GM12878 (cell line): ENCODE measurements at regions not wholly inside any gene's neighbourhood (a gene's known extent, or its start where the extent isn't known, plus 50 kb on each side); places are given as distances from the start of the nearest gene placed in this dataset.

ENCODE experiments used
- ATAC-seq: fragments of 200-7000 bp; cut with Tn5 transposase; 3 replicates; pipeline ENCODE4 v1.9.1; 2020; ENCODE audit warnings: mild to moderate bottlenecking, moderate library complexity
- BruUV-seq: library from RNA; stranded (reverse); fragments of 400-500 nt; replicated peaks from 2 replicates; lab custom pipeline; 2021; lab: Mats Ljungman, UMichigan
- CTCF ChIA-PET: fragments of 300-600 bp; sonication (Branson Sonifier 250); formaldehyde crosslinking; extraction: SDS; loops from one replicate; lab custom pipeline; 2021; ENCODE audit warnings: inconsistent platforms; lab: Yijun Ruan, JAX
- POLR2A ChIA-PET: fragments of 350-600 bp; formaldehyde crosslinking; extraction: SDS; loops from one replicate; lab custom pipeline; 2021; ENCODE audit warnings: inconsistent platforms; lab: Charles Lee
- RAD21 ChIA-PET: fragments of 300-600 bp; sonication (Branson Sonifier 250); formaldehyde crosslinking; loops from one replicate; lab custom pipeline; 2023; ENCODE audit warnings: antibody characterized with exemption; ENCODE audit not compliant: unreplicated experiment; lab: Charles Lee
- SMC1A ChIA-PET: fragments of 300-600 bp; sonication (Branson Sonifier 250); formaldehyde crosslinking; loops from one replicate; lab custom pipeline; 2023; ENCODE audit not compliant: unreplicated experiment, uncharacterized antibody; lab: Charles Lee
- DNase-seq: peaks from one replicate; pipeline ENCODE4 v3.0.0-alpha.2; 2011; ENCODE audit warnings: low read depth, low spot score
- FAIRE-seq: peaks from 3 replicates; lab custom pipeline; 2011; peaks lifted over from hg19 to GRCh38; lab: Jason Lieb, UNC
- H2AFZ ChIP-seq: 2 replicates; pipeline ENCODE4 v1.6.0; 2011; ENCODE audit warnings: low read depth, low read length, control low read depth; ENCODE audit not compliant: control insufficient read depth
- H3K27ac ChIP-seq: 2 replicates; pipeline ENCODE4 v1.5.1; 2011; ENCODE audit warnings: control low read depth; ENCODE audit not compliant: control insufficient read depth, insufficient read depth
- H3K27me3 ChIP-seq, 2 experiments: replicated peaks in 1 of 2; 2 replicates each; pipeline versions ENCODE4 v1.6.0 to v1.6.1; 2011; ENCODE audit warnings: low read length in 1 of 2; ENCODE audit not compliant: control insufficient read depth in 2 of 2, insufficient read depth in 2 of 2
- H3K36me3 ChIP-seq, 2 experiments: 2 replicates each; pipeline ENCODE4 v1.5.1; 2011; ENCODE audit warnings: low read length in 1 of 2; ENCODE audit not compliant: control insufficient read depth in 2 of 2, insufficient read depth in 2 of 2
- H3K4me1 ChIP-seq: 2 replicates; pipeline ENCODE4 v1.6.1; 2011; ENCODE audit warnings: mild to moderate bottlenecking, low read length, moderate library complexity, mixed read lengths; ENCODE audit not compliant: control insufficient read depth, insufficient read depth
- H3K4me2 ChIP-seq: 2 replicates; pipeline ENCODE4 v1.6.0; 2011; ENCODE audit warnings: control low read depth; ENCODE audit not compliant: control insufficient read depth, insufficient read depth
- H3K4me3 ChIP-seq: fragments of 200-600 bp; sonication (generic); 2 replicates; pipeline ENCODE4 v1.5.1; 2016
- H3K79me2 ChIP-seq: 2 replicates; pipeline ENCODE4 v1.6.0; 2011; ENCODE audit warnings: low read length; ENCODE audit not compliant: control insufficient read depth, insufficient read depth
- H3K9ac ChIP-seq: 2 replicates; pipeline ENCODE4 v1.8.0; 2011; ENCODE audit warnings: low read length, control low read depth, mixed read lengths; ENCODE audit not compliant: control insufficient read depth, insufficient read depth
- H3K9me3 ChIP-seq: replicated peaks from 3 replicates; pipeline ENCODE4 v1.5.1; 2011; ENCODE audit warnings: mild to moderate bottlenecking, low read length; ENCODE audit not compliant: control insufficient read depth, insufficient read depth
- H4K20me1 ChIP-seq: 2 replicates; pipeline ENCODE4 v1.6.0; 2011; ENCODE audit not compliant: control insufficient read depth, insufficient read depth
- BACH1 ChIP-seq: fragments of 450-650 bp; IDR thresholded peaks from 2 replicates; pipeline ENCODE4 v1.6.1; 2017; ENCODE audit warnings: mild to moderate bottlenecking, borderline replicate concordance
- FOXK2 ChIP-seq: fragments of 450-650 bp; IDR thresholded peaks from 2 replicates; pipeline ENCODE4 v1.6.1; 2017; ENCODE audit warnings: mild to moderate bottlenecking, moderate library complexity
- IRF5 ChIP-seq: fragments of 450-650 bp; IDR thresholded peaks from 2 replicates; pipeline ENCODE4 v1.6.1; 2017; ENCODE audit warnings: borderline replicate concordance
- MYC ChIP-seq: IDR thresholded peaks from 2 replicates; pipeline ENCODE4 v1.6.1; 2011; ENCODE audit warnings: mild to moderate bottlenecking, low read length, moderate library complexity, inconsistent platforms; ENCODE audit not compliant: insufficient read depth, insufficient replicate concordance, insufficient read length, severe bottlenecking
- NFIC ChIP-seq: IDR thresholded peaks from 2 replicates; pipeline ENCODE4 v1.6.1; 2012; ENCODE audit warnings: low read depth, mild to moderate bottlenecking, inconsistent platforms, low read length, moderate library complexity
- NRF1 ChIP-seq: conservative IDR thresholded peaks from 2 replicates; pipeline ENCODE4 v1.6.1; 2011; ENCODE audit warnings: mild to moderate bottlenecking, low read depth, low read length, improper control_type of control experiment
- POLR2A ChIP-seq: IDR thresholded peaks from 2 replicates; pipeline ENCODE4 v1.6.1; 2011; ENCODE audit warnings: low read depth, mild to moderate bottlenecking, low read length
- RAD51 ChIP-seq: fragments of 450-650 bp; IDR thresholded peaks from 2 replicates; pipeline ENCODE4 v1.6.1; 2016; ENCODE audit warnings: moderate library complexity, mild to moderate bottlenecking, inconsistent platforms
- SREBF1 ChIP-seq: IDR thresholded peaks from 2 replicates; pipeline ENCODE4 v1.6.1; 2012; ENCODE audit warnings: mild to moderate bottlenecking, low read length
- TAF1 ChIP-seq: IDR thresholded peaks from 2 replicates; pipeline ENCODE4 v1.6.1; 2011; ENCODE audit warnings: mild to moderate bottlenecking, low read depth, low read length, borderline replicate concordance
- ZBTB40 ChIP-seq: fragments of 450-650 bp; IDR thresholded peaks from 2 replicates; pipeline ENCODE4 v1.6.1; 2016; ENCODE audit warnings: mild to moderate bottlenecking, moderate library complexity, borderline replicate concordance
- WGBS: methylation state at CpG from one replicate; pipeline ENCODE4 v1.1.6; 2016; ENCODE audit warnings: low lambda C conversion rate; ENCODE audit not compliant: insufficient replicate concordance, insufficient coverage; ENCODE audit errors: missing lambda C conversion rate; 5-methylcytosine and 5-hydroxymethylcytosine counted together
- in situ Hi-C: fragments of 300-500 bp; cut with MboI; formaldehyde crosslinking; loops from 9 replicates; pipeline ENCODE4 v1.14.3; 2018; ENCODE audit warnings: mixed read lengths
- intact Hi-C: fragments of 100-400 bp; cut with micrococcal nuclease; formaldehyde crosslinking; loops from one replicate; pipeline ENCODE4 v1.14.2; 2022; ENCODE audit not compliant: unreplicated experiment
- TF ChIP-seq, protein P1 (sequence below): fragments of 450-650 bp; IDR thresholded peaks from 2 replicates; pipeline ENCODE4 v1.6.1; 2017; ENCODE audit warnings: mild to moderate bottlenecking, moderate library complexity
- TF ChIP-seq, protein P2 (sequence below): fragments of 150-350 bp; IDR thresholded peaks from 2 replicates; pipeline ENCODE4 v1.6.1; 2016; ENCODE audit warnings: low read depth, low read length

DNA sequence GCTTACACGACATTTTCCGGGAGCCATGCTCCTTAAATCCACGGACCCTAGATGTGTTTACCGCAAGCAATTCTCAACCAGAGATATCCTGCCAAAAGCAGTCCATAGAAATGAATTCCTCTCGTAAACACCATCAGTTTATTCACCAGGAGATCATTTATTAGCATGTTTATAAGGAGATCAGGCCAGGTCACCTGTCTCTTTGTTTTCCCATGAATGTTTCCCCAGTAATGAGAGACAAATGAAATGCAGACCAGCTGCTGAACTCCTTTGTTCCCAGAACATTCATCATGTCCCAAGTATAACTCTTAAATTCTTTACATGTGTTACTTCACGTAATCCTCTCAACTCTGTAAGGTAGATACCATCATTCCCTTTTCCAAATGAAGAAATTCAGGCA lies 137.1 kb downstream of the DDX53 start:
- no peak for FAIRE-seq
- no peaks in the 10 kb centered on the region for H3K79me2 ChIP-seq
- ATAC-seq = no peak
- no TSS peak for BruUV-seq
- ChIA-PET CTCF (no interaction called here), RAD21 (no interaction called here), POLR2A (no interaction called here), SMC1A (no interaction called here)
- H4K20me1 ChIP-seq = no peaks in the 10 kb centered on the region
- no peaks in the 10 kb centered on the region for H3K36me3 ChIP-seq
- H3K9ac ChIP-seq = no peak overlapping the region
- H3K9me3 ChIP-seq = no peaks in the 10 kb centered on the region
- no peaks in the 10 kb centered on the region for H3K4me1 ChIP-seq
- H3K27me3 ChIP-seq = no peaks in the 10 kb centered on the region
- no peak overlapping the region for H3K27ac ChIP-seq
- H3K4me2 ChIP-seq = no peak overlapping the region
- in situ Hi-C loops = no loop called here
- H2AFZ ChIP-seq = no peak overlapping the region
- intact Hi-C loops = no loop called here
- 31% methylated on average over 6 of the region's 6 CpGs for WGBS
- DNase-seq = no peak
- no peak overlapping the region for H3K4me3 ChIP-seq
- no peak for TF ChIP-seq MYC
- TF ChIP-seq, protein P1, sequence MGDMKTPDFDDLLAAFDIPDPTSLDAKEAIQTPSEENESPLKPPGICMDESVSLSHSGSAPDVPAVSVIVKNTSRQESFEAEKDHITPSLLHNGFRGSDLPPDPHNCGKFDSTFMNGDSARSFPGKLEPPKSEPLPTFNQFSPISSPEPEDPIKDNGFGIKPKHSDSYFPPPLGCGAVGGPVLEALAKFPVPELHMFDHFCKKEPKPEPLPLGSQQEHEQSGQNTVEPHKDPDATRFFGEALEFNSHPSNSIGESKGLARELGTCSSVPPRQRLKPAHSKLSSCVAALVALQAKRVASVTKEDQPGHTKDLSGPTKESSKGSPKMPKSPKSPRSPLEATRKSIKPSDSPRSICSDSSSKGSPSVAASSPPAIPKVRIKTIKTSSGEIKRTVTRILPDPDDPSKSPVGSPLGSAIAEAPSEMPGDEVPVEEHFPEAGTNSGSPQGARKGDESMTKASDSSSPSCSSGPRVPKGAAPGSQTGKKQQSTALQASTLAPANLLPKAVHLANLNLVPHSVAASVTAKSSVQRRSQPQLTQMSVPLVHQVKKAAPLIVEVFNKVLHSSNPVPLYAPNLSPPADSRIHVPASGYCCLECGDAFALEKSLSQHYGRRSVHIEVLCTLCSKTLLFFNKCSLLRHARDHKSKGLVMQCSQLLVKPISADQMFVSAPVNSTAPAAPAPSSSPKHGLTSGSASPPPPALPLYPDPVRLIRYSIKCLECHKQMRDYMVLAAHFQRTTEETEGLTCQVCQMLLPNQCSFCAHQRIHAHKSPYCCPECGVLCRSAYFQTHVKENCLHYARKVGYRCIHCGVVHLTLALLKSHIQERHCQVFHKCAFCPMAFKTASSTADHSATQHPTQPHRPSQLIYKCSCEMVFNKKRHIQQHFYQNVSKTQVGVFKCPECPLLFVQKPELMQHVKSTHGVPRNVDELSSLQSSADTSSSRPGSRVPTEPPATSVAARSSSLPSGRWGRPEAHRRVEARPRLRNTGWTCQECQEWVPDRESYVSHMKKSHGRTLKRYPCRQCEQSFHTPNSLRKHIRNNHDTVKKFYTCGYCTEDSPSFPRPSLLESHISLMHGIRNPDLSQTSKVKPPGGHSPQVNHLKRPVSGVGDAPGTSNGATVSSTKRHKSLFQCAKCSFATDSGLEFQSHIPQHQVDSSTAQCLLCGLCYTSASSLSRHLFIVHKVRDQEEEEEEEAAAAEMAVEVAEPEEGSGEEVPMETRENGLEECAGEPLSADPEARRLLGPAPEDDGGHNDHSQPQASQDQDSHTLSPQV = no peak
- TF ChIP-seq SREBF1 = no peak
- TF ChIP-seq RAD51 = no peak
- no peak for TF ChIP-seq IRF5
- TF ChIP-seq NRF1 = no peak
- TF ChIP-seq FOXK2 = no peak
- no peak for TF ChIP-seq POLR2A
- TF ChIP-seq NFIC = no peak
- TF ChIP-seq, protein P2, sequence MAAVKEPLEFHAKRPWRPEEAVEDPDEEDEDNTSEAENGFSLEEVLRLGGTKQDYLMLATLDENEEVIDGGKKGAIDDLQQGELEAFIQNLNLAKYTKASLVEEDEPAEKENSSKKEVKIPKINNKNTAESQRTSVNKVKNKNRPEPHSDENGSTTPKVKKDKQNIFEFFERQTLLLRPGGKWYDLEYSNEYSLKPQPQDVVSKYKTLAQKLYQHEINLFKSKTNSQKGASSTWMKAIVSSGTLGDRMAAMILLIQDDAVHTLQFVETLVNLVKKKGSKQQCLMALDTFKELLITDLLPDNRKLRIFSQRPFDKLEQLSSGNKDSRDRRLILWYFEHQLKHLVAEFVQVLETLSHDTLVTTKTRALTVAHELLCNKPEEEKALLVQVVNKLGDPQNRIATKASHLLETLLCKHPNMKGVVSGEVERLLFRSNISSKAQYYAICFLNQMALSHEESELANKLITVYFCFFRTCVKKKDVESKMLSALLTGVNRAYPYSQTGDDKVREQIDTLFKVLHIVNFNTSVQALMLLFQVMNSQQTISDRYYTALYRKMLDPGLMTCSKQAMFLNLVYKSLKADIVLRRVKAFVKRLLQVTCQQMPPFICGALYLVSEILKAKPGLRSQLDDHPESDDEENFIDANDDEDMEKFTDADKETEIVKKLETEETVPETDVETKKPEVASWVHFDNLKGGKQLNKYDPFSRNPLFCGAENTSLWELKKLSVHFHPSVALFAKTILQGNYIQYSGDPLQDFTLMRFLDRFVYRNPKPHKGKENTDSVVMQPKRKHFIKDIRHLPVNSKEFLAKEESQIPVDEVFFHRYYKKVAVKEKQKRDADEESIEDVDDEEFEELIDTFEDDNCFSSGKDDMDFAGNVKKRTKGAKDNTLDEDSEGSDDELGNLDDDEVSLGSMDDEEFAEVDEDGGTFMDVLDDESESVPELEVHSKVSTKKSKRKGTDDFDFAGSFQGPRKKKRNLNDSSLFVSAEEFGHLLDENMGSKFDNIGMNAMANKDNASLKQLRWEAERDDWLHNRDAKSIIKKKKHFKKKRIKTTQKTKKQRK = no peak
- TF ChIP-seq BACH1 = no peak
- TF ChIP-seq ZBTB40 = no peak
- no peak for TF ChIP-seq TAF1
